H1 (cell line): ENCODE measurements at regions not wholly inside any gene's neighbourhood (a gene's known extent, or its start where the extent isn't known, plus 50 kb on each side); places are given as distances from the start of the nearest gene placed in this dataset.

ENCODE experiments used
- TF ChIP-seq, protein P1 (sequence below): IDR thresholded peaks from 2 replicates; pipeline ENCODE4 v1.6.1; 2012; ENCODE audit warnings: inconsistent platforms

DNA sequence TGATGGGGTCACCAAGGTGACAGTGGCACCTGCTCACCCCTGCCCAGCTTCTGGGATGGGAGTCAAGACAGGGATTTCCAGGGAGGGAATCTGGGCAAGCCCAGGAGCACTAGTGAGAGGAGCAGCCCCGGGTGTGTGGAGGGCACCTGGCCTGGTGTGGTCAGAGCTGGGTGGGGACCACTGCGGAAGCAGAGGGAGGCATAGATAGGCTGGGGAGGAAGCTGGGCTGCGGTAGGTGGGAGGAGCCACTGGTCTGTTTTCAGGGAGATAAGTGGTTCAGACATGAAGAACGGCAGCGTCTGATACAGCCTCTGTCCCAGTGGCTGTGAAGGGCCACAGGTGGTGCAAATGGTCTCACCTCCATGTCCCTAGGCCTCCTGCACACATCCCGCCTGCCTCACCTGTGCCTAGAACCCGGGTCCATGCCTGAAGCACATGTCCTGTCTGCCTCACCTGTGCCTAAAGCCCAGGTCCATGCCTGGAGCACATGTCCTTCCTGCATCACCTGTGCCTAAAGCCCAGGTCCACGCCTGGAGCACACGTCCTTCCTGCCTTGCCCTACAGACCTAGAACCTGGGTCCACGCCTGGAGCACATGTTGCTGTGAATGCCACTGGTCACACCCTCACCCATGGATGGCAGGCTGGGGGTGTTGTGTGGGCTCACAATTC lies 325.9 kb upstream of the AJAP1 start (continued):
- TF ChIP-seq, protein P1, sequence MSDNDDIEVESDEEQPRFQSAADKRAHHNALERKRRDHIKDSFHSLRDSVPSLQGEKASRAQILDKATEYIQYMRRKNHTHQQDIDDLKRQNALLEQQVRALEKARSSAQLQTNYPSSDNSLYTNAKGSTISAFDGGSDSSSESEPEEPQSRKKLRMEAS, result no peak
